Right cardiac atrium (tissue), 5 donors: ENCODE measurements at regions not wholly inside any gene's neighbourhood (a gene's known extent, or its start where the extent isn't known, plus 50 kb on each side); places are given as distances from the start of the nearest gene placed in this dataset.
"Not testable (repeated sequence)": the region's sequence is repeated elsewhere in the genome, so short reads cannot be mapped to it uniquely, and the experiment has no call there.

ENCODE experiments used
- ATAC-seq, 2 donors: fragments of 200-7000 bp; cut with Tn5 transposase; one replicate each; pipeline versions ENCODE4 v1.8.0 to v1.9.1; 2020; ENCODE audit warnings: moderate library complexity in 2 of 2, mild to moderate bottlenecking in 1 of 2
- DNase-seq, 3 donors: peaks; one replicate each; pipeline ENCODE4 v3.0.0-alpha.2; 2020
- H3K27ac ChIP-seq: one replicate; pipeline ENCODE4 v1.5.1; 2013; ENCODE audit warnings: mild to moderate bottlenecking, low read length, control low read depth, moderate library complexity
- H3K27me3 ChIP-seq: one replicate; pipeline ENCODE4 v1.6.1; 2013; ENCODE audit not compliant: control insufficient read depth, insufficient read depth
- H3K4me1 ChIP-seq: one replicate; pipeline ENCODE4 v1.6.1; 2013; ENCODE audit warnings: low read length; ENCODE audit not compliant: control insufficient read depth, insufficient read depth
- H3K4me3 ChIP-seq: one replicate; pipeline ENCODE4 v1.5.1; 2013; ENCODE audit warnings: low read length, control low read depth
- H3K9me3 ChIP-seq: one replicate; pipeline ENCODE4 v1.6.1; 2013; ENCODE audit warnings: low read length; ENCODE audit not compliant: control insufficient read depth
- WGBS: extraction: QIAGEN DNeasy Blood & Tissue Kit; methylation state at CpG from one replicate; pipeline ENCODE4 v1.1.7; 2013; 5-methylcytosine and 5-hydroxymethylcytosine counted together
- intact Hi-C, 4 donors: fragments of 100-400 bp; cut with DNase I; formaldehyde crosslinking; loops; one replicate each; pipeline versions ENCODE4 v1.11.0 to v1.14.0; 2022 to 2023
- donor health status: healthy with polysubstance abuse.
- donor health status: DM: no; HTN: yes; CAD: no.
- donor health status: DM: no; HTN: no; CAD: no.
- donor health status: DM: no; HTN: yes; CAD: no; lungs with severe emphysema.
- donor health status: DM: yes; HTN: yes; CAD: no.

DNA sequence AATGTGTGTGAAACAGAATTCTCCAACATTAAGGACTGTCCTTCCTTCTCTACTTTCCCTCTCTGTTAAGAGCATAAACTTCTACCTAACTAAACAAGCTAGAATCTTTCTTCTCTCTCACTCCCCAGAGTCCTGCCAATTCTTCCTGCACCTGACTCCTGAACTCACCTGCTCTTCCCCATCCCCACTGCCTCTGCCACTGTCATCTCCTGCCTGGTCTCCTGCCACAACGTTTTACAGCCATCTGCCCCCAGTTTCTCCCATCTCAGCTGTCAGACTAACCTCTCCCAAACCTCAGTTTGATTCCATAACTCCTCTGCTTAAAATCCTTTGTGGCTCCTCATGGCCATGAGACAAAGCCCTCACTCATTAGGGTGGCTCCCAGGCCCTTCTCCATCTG is 119.8 kb upstream of the FOXN2 start:
- Histone ChIP-seq H3K4me1 (peaks cover 2% of the 10 kb centered on the region), H3K27ac (no peak overlapping the region), H3K27me3 (no peaks in the 10 kb centered on the region), H3K9me3 (no peaks in the 10 kb centered on the region), H3K4me3 (no peak overlapping the region)
- no peak for DNase-seq
- ATAC-seq = no peak
- intact Hi-C loops = no loop called here
- WGBS = 65% methylated on average over 1 of the region's 1 CpG

DNA sequence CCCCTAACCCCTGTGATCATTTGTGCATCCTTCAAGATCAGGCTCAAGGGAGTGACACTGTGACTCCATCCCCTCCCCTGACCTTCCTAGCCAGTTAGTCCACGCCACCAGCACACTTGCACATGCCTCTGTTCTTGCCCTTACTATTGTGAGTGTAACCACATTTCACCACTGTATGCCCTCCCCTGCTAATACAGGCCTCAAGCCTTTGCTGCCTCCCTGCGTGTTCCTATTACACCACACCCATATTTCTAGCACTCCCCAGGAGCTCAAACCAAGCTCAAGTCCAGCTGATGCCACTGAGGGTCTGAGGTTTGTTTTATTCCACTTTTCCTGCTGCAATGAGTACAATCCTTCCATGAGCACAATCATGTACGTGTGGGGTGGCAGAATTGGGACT is 119.3 kb upstream of the FOXN2 start:
- ATAC-seq (no peak), DNase-seq (no peak)
- WGBS = 92% methylated on average over 3 of the region's 3 CpGs

DNA sequence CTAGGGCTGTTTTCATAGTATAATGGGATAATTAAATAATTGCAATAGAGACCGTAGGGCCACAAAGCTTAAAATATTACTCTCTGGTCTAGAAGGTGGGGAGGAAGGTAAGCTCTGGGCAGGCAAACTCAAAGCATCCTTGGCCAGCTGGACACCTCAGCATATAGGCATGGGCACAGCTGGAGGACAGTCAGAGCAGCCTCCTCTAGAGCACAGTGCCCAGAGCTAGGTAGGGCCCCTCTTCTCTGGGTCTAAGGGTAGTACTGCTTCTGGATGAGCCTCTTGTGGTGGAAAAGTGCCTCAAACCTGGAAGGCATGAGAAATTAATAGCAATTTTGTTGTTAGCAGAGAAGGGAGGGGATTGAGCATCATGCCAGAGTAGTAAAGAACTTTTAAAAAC is 116.9 kb upstream of the FOXN2 start:
- DNase-seq (no peak), ATAC-seq (no peak)
- H3K27ac ChIP-seq = no peak overlapping the region
- intact Hi-C loops = no loop called here
- peaks cover 2% of the 10 kb centered on the region for H3K4me1 ChIP-seq
- H3K4me3 ChIP-seq = no peak overlapping the region
- 84% methylated on average over 1 of the region's 1 CpG for WGBS
- H3K27me3 ChIP-seq = no peaks in the 10 kb centered on the region
- H3K9me3 ChIP-seq = no peaks in the 10 kb centered on the region

More for the DNA sequence above, 119.3 kb upstream of the FOXN2 start:
- no peak overlapping the region for H3K27ac ChIP-seq
- H3K27me3 ChIP-seq = no peaks in the 10 kb centered on the region
- peaks cover 2% of the 10 kb centered on the region for H3K4me1 ChIP-seq
- no peaks in the 10 kb centered on the region for H3K9me3 ChIP-seq
- intact Hi-C loops = no loop called here
- H3K4me3 ChIP-seq = no peak overlapping the region

DNA sequence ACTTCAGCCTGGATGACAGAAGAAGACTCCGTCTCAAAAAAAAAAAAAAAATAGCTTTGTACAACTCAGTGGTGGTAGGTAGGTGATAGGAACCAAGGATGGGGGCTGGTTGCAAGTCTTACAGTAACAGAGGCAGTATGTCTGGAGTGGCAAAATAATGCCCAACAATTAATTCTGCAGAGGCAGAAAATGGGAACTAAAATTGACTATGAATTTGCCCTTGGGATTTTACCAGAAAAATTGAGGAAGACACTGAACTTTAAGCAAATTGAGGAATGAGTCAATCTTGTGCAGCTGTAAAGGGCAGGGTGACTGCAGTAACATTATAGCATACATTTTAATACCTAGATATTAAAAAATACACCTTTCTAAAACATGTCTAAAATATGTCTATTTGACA is 116.1 kb upstream of the FOXN2 start:
- H3K9me3 ChIP-seq = no peaks in the 10 kb centered on the region
- no peak for ATAC-seq
- no peak overlapping the region for H3K27ac ChIP-seq

DNA sequence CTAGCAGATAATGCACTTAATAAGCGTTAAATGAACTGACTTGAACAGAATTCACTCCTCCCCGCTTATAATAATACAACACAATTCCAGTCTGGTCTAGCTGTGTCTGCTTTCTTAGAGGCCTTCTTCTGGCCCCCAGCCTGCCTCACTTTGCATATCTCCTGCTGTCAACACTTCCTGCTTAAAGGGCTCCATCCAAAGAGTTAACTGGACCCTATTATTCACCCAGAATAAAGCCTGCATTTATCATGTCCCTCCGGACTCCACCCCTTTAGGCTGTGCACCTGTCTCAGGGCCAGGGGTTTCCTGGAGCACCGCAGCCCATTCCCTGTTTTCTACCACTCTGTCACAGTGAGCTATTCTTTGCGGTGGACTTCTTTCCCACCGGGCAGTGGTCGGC is 115.4 kb upstream of the FOXN2 start:
- intact Hi-C loops = no loop called here
- WGBS = 58% methylated on average over 7 of the region's 7 CpGs
- ATAC-seq = no peak

More for the DNA sequence above, 116.1 kb upstream of the FOXN2 start:
- intact Hi-C loops = no loop called here
- DNase-seq = no peak
- H3K4me1 ChIP-seq = peaks cover 2% of the 10 kb centered on the region
- no peaks in the 10 kb centered on the region for H3K27me3 ChIP-seq
- 73% methylated on average over 1 of the region's 1 CpG for WGBS
- H3K4me3 ChIP-seq = no peak overlapping the region

DNA sequence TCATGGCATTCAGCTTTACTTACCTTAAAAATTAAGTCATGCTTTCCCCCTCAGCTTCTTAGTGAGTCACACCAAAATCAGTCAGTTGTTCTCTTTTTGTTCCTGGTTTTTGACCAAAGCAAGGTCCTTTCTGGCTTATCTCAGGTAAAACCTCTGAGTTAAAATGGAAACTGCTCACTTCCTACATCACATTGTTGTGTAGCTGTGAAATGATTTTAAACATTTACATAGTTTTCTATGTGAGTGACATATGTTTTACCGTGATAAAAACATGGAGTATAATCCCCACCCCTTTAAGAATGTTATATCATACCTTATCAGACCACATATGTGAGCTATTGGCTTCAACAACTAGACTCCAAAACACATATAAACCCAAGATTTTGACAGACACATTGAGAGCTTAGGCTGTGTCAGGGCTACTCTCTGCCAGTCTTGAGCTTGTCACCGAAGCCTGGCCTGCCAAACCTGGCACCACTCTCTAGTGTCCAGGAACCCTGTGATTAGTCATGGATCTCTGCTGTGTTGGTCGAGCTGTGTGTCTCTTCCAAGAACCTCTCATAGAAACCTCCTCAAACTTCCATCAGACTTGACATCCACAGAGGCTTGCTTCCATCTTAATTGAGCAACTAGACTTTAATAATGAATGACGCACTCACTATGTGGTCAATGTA is 113.7 kb upstream of the FOXN2 start:
- no peak overlapping the region for H3K4me3 ChIP-seq
- DNase-seq (no peak), ATAC-seq (peak in 1 of 2 donors; percentile 46)
- 79% methylated on average over 4 of the region's 4 CpGs for WGBS
- no peaks in the 10 kb centered on the region for H3K9me3 ChIP-seq
- peaks cover 2% of the 10 kb centered on the region for H3K4me1 ChIP-seq
- intact Hi-C loops = no loop called here
- H3K27ac ChIP-seq = no peak overlapping the region
- H3K27me3 ChIP-seq = no peaks in the 10 kb centered on the region

More for the DNA sequence above, 115.4 kb upstream of the FOXN2 start:
- Histone ChIP-seq H3K4me3 (no peak overlapping the region), H3K9me3 (no peaks in the 10 kb centered on the region), H3K4me1 (peaks cover 2% of the 10 kb centered on the region), H3K27me3 (no peaks in the 10 kb centered on the region), H3K27ac (no peak overlapping the region)
- DNase-seq = no peak

DNA sequence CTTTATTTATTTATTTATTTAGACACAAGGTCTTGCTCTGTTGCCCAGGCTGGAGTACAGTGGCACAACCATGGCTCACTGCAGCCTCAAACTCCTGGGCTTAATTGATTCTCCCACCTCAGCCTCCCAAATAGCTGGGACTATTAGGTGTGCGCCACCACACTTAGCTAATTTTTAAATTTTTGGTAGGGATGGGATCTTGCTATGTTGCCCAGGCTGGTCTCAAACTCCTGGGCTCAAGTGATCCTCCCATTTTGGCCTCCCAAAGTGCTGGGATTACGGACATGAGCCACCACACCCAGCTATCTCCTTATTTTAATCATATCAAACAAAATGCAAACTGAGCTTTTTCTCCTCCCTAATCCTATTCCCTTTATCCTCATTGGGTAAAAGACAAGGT is 113.0 kb upstream of the FOXN2 start:
- 95% methylated on average over 2 of the region's 2 CpGs for WGBS
- H3K27ac ChIP-seq, H3K4me1 ChIP-seq, H3K27me3 ChIP-seq, intact Hi-C loops, H3K4me3 ChIP-seq, ATAC-seq, DNase-seq, H3K9me3 ChIP-seq: not testable (repeated sequence)

DNA sequence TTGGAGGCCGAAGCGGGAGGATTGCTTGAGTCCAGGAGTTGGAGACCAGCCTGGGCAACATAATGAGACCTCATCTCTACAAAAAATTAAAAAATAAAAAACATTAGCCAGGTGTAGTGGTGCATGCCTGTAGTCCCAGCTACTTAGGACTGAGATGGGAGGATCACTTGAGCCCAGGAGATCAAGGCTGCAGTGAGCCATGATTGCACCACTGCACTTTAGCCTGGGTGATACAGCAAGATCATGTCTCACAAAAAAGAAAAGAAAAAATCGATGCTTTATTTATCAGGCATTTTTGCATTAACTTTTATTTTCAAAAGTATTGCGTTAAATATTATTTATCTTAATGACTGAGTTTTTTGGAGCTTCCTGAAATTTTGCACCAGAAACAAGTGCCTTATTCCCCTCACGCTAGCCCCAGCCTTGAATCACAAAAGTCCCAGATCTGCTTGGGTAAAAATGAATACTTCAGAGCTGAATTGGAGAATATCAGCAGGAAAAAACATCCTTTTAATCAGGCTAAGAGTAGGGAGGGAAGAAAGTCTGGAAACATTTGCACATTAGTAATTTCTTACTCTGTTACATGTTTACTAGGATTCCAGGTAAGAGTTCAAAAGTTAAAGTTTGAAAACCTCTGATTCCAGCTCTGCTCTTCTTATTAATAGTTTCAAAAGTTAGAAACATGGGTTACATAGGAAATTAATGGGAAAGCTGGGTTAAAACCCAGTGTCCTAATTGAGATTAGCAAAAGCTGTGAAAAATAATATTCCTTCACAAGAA is 111.4 kb upstream of the FOXN2 start:
- Histone ChIP-seq H3K4me3 (no peak overlapping the region), H3K4me1 (peaks cover 4% of the 10 kb centered on the region), H3K27ac (no peak overlapping the region), H3K9me3 (no peaks in the 10 kb centered on the region), H3K27me3 (no peaks in the 10 kb centered on the region)
- ATAC-seq (no peak), DNase-seq (no peak)
- intact Hi-C loops = no loop called here
- 94% methylated on average over 5 of the region's 5 CpGs for WGBS

DNA sequence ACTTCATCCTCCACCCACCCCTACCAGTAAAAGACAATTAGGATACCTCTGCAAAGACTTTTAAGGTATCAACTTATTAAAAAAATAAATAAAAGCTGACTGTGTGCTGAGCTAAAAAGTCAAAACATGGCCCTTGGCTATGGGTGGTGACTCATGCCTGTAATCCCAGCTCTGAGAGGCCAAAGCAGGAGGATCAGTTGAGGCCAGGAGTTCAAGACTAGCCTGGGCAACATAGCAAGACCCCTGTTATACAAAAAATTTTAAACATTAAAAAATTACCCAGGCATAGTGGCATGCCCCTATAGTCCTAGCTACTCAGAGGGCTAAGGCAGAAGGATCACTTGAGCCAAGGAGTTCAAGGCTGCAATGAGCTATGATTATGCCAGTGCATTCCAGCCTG is 110.8 kb upstream of the FOXN2 start:
- DNase-seq (no peak), ATAC-seq (no peak)
- no peaks in the 10 kb centered on the region for H3K9me3 ChIP-seq
- intact Hi-C loops = no loop called here
- H3K27me3 ChIP-seq = no peaks in the 10 kb centered on the region
- no peak overlapping the region for H3K4me3 ChIP-seq
- peaks cover 4% of the 10 kb centered on the region for H3K4me1 ChIP-seq
- H3K27ac ChIP-seq = no peak overlapping the region

DNA sequence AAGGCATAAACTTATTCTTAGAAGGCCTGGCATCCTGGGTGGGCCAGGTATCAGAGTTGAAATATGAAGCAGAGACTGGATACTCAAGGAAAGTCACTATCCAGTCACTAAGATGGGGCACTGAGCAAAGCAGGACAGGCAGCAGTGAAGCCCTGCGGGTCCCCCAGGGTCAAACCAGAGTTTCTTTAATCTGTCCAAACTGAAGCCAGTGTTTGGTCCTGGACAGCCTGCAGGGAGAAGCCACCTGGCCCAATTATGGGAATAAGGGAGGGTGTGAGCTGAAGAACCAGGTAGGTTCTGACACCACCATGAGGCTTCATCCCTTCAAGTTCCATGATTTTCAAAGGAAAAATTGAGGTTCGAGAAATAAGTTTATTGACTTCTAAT is 109.7 kb upstream of the FOXN2 start:
- intact Hi-C loops = no loop called here
- DNase-seq (no peak), ATAC-seq (no peak)
- Histone ChIP-seq H3K27ac (no peak overlapping the region), H3K4me1 (peaks cover 4% of the 10 kb centered on the region), H3K9me3 (no peaks in the 10 kb centered on the region), H3K4me3 (no peak overlapping the region), H3K27me3 (no peaks in the 10 kb centered on the region)
- WGBS = 92% methylated on average over 2 of the region's 2 CpGs

DNA sequence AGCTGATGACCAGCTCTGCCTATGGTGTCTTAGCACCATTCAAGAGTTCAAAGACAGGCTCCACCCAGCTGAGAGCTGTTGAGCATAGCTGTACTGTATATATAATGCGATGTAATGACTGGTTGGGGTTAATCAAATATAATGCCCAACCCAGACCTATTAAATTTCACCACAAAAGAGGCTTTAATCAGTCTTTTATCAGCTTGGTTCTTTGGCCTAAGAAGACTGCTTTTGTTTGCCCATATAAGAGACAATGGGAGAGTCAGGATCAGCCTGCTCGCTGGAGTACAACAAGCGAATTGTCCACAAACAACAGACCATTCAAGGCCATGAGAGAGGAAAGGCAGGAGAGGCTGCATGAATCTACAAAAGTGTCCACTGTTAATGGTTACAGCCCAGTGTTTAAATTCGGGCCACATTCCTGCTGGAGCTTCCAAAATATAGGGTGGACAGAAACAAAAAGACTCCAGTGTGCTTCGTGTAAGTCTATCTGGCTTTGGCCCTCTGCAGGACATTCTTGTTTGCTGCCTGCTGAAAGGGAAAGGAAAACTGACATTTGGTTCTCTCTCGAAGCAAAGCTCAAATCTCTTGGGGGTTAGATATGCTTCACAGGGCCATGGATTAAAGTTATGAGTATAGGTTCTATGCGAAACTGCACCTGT is 109.2 kb upstream of the FOXN2 start:
- ATAC-seq = peak in 1 of 2 donors; percentile 16
- H3K4me1 ChIP-seq = peaks cover 4% of the 10 kb centered on the region
- WGBS = 70% methylated on average over 7 of the region's 7 CpGs
- H3K4me3 ChIP-seq = no peak overlapping the region
- intact Hi-C loops = no loop called here
- no peaks in the 10 kb centered on the region for H3K27me3 ChIP-seq
- no peak overlapping the region for H3K27ac ChIP-seq
- H3K9me3 ChIP-seq = no peaks in the 10 kb centered on the region
- no peak for DNase-seq
